Type B pancreatic cell (in vitro differentiated cells): ENCODE measurements at regions not wholly inside any gene's neighbourhood (a gene's known extent, or its start where the extent isn't known, plus 50 kb on each side); places are given as distances from the start of the nearest gene placed in this dataset.

Source experiments
- DNase-seq: peaks from one replicate; pipeline ENCODE4 v3.0.0; 2021; ENCODE audit warnings: mixed read lengths; ENCODE audit not compliant: unreplicated experiment; ENCODE audit errors: extremely low spot score
- H3K27ac Mint-ChIP-seq: 2 replicates; pipeline ENCODE4 v1.8.0; 2021; ENCODE audit warnings: mild to moderate bottlenecking, mixed read lengths
- H3K27me3 Mint-ChIP-seq: 2 replicates; pipeline ENCODE4 v1.8.0; 2021; ENCODE audit warnings: mixed read lengths
- H3K36me3 Mint-ChIP-seq: 2 replicates; pipeline ENCODE4 v1.8.0; 2021; ENCODE audit warnings: mixed read lengths
- H3K4me1 Mint-ChIP-seq: one replicate; pipeline ENCODE4 v1.8.0; 2021; ENCODE audit warnings: mixed read lengths; ENCODE audit not compliant: unreplicated experiment
- H3K4me3 Mint-ChIP-seq: 2 replicates; pipeline ENCODE4 v1.8.0; 2021; ENCODE audit warnings: mild to moderate bottlenecking, mixed read lengths
- H3K9me3 Mint-ChIP-seq: 2 replicates; pipeline ENCODE4 v1.8.0; 2021; ENCODE audit warnings: mixed read lengths
- CTCF ChIP-seq: fragments of 200-600 bp; sonication (generic); conservative IDR thresholded peaks from 2 replicates; pipeline ENCODE4 v1.5.0; 2021; ENCODE audit warnings: antibody characterized with exemption, mild to moderate bottlenecking

GRCh38 chr10:120375666-120376065, 81.4 kb upstream of the PLPP4 start:
- Mint-ChIP-seq H3K27ac (no peak overlapping the region), H3K27me3 (peaks cover 9% of the 10 kb centered on the region), H3K36me3 (no peaks in the 10 kb centered on the region), H3K4me3 (no peak overlapping the region), H3K4me1 (no peaks in the 10 kb centered on the region), H3K9me3 (no peaks in the 10 kb centered on the region)
- no peak for DNase-seq
- TF ChIP-seq CTCF: no peak

- H3K4me3 Mint-ChIP-seq: no peak overlapping the region
- no peak overlapping the region for H3K27ac Mint-ChIP-seq
These were observed 75.1 kb upstream of the PLPP4 start for GRCh38 chr10:120381931-120382330.

GRCh38 chr10:120382360-120382759, 74.7 kb upstream of the PLPP4 start:
- no peaks in the 10 kb centered on the region for H3K9me3 Mint-ChIP-seq
- H3K36me3 Mint-ChIP-seq: no peaks in the 10 kb centered on the region
- H3K27ac Mint-ChIP-seq: no peak overlapping the region
- H3K27me3 Mint-ChIP-seq: peaks cover 13% of the 10 kb centered on the region
- no peaks in the 10 kb centered on the region for H3K4me1 Mint-ChIP-seq
- TF ChIP-seq CTCF: no peak
- H3K4me3 Mint-ChIP-seq: no peak overlapping the region
- DNase-seq: no peak

More at GRCh38 chr10:120381931-120382330, 75.1 kb upstream of the PLPP4 start:
- no peaks in the 10 kb centered on the region for H3K36me3 Mint-ChIP-seq
- peaks cover 13% of the 10 kb centered on the region for H3K27me3 Mint-ChIP-seq
- TF ChIP-seq CTCF: no peak
- H3K4me1 Mint-ChIP-seq: no peaks in the 10 kb centered on the region
- no peak for DNase-seq
- H3K9me3 Mint-ChIP-seq: no peaks in the 10 kb centered on the region

- DNase-seq: no peak
- H3K4me3 Mint-ChIP-seq: no peak overlapping the region
- no peak overlapping the region for H3K27ac Mint-ChIP-seq
- H3K27me3 Mint-ChIP-seq: peaks cover 4% of the 10 kb centered on the region
- H3K36me3 Mint-ChIP-seq: no peaks in the 10 kb centered on the region
- no peaks in the 10 kb centered on the region for H3K4me1 Mint-ChIP-seq
- no peaks in the 10 kb centered on the region for H3K9me3 Mint-ChIP-seq
- TF ChIP-seq CTCF: no peak
These were observed 71.0 kb upstream of the PLPP4 start for GRCh38 chr10:120385992-120386391.

GRCh38 chr10:120386896-120387295, 70.1 kb upstream of the PLPP4 start:
- no peaks in the 10 kb centered on the region for H3K36me3 Mint-ChIP-seq
- no peak for DNase-seq
- peaks cover 3% of the 10 kb centered on the region for H3K4me1 Mint-ChIP-seq
- no peak for TF ChIP-seq CTCF
- H3K27me3 Mint-ChIP-seq: peaks cover 2% of the 10 kb centered on the region
- H3K27ac Mint-ChIP-seq: no peak overlapping the region
- H3K4me3 Mint-ChIP-seq: no peak overlapping the region
- H3K9me3 Mint-ChIP-seq: no peaks in the 10 kb centered on the region

GRCh38 chr10:120387326-120387725, 69.7 kb upstream of the PLPP4 start:
- H3K9me3 Mint-ChIP-seq: no peaks in the 10 kb centered on the region
- no peak overlapping the region for H3K27ac Mint-ChIP-seq
- no peaks in the 10 kb centered on the region for H3K36me3 Mint-ChIP-seq
- H3K4me3 Mint-ChIP-seq: no peak overlapping the region
- TF ChIP-seq CTCF: no peak
- no peaks in the 10 kb centered on the region for H3K27me3 Mint-ChIP-seq
- DNase-seq: no peak
- peaks cover 4% of the 10 kb centered on the region for H3K4me1 Mint-ChIP-seq
